ENCODE measurements at regions not wholly inside any gene's neighbourhood (a gene's known extent, or its start where the extent isn't known, plus 50 kb on each side); places are given as distances from the start of the nearest gene placed in this dataset.

DNA sequence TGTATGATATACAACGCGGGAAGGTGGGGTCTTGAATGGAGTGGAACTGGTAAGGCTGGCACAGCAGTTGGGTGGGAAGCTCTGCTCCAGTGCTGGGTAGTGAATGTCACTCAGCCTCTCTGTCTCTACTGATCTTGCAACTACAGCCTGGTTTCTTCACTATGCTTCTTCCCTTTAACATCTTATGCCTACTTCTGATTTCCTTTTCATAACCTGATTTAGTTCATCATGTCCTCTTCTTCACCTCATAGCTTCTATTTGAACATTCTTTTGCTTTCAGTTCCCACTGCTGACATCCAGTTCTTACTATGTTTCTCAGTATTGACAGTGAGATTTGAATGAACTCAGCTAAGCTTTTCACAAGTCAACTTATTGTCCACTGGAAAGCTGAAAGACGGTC, 286.2 kb downstream of the ARL6IP6 start:
- DNase-seq (ENCODE audit: low spot score), result no peak

DNA sequence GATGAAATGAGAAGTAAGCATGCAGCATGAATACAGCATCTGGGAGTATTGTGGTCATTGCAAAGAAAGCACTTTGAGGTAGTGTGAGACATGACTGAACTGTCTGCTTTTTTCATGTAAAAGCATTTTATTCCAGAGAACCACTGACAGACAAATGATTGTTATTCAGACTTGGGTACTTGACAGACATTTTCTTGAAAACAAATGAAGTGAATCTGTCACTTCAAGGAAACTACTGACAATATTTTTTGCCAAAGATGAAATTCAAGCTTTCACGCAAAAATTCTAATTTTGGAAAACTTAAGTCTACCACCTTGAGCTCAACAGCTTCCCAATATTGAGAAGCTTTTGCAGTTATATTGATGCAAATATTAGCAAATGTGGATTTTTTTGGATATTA, 255.7 kb downstream of the ARL6IP6 start:
- no peak for DNase-seq (ENCODE audit: low spot score)

DNA sequence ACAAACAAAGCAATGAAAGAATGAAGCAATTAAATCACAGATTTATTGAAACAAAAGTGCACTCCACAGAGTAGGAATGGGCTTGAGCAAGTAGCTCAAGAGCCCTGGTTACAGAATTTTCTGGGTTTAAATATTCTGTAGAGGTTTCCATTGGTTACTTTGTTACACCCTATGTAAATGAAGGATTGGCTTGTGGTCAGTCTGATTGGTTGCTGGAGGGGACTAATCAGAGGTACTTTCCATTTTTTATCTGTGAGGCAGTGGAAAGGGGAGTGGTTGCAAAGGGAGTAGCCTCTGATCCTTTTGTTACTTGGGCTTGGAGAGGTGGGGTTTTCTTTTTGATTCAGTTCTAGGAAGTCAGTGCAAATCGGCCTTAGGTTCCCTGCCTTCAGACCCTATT, 253.3 kb downstream of the ARL6IP6 start:
- DNase-seq (ENCODE audit: low spot score), result no peak

DNA sequence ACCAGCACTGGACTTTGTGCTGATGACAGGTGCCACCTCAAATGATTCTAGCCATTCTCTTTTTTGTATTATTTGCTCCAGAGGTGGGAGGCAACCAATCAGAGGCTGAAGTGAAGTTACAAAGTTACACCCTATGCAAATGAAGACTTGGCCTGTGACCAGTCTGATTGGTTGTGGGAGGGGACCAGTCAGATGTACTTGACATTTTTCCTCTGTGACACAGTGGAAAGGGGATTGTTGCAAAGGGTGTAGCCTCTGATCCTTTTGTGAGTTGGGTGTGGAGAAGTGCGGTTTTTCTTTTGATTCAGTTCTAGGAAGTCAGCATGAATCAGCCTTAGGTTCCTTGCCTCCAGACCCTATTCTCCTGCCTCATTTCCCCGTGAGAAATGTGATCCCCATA, 244.0 kb downstream of the ARL6IP6 start:
- peak; percentile 65 for DNase-seq (ENCODE audit: low spot score)

DNA sequence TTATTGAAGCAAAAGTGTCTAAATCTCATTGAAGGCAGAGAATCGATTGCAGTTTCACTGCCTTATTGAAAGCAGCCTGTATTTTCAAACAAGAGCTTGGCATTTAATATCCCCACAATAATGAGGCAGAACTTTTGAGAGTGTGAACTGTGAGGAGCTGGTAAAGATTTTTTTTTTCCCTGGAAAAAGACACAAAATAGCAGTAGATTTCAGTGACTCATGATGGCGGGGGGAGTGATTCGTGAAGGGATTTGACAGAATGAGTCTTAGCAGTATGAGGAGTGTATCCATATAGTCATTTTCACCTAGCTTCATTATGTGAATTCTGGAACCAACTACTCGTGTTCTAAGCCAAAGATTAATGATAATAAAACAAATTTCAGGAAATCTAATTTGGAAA, 242.9 kb downstream of the ARL6IP6 start:
- no peak for DNase-seq (ENCODE audit: low spot score)

DNA sequence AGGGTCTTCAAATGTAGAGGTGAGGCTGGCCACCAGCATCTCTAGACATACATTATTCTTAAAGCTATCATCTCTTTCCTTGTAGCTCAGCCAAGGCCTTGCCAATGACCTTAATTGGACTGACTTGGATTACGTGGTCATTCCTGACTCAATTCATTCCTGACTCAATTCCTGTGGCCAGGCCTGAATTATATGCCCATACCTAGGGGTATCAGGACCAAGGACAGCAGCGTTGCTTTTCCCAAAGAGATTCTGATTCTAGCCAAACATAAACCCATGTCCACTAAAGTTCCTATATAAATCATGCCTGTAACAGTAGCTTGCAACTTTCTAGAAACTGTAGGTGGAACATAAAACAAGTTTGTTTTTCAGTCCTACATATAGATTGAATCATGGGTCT, 231.7 kb downstream of the ARL6IP6 start:
- no peak for DNase-seq (ENCODE audit: low spot score)

DNA sequence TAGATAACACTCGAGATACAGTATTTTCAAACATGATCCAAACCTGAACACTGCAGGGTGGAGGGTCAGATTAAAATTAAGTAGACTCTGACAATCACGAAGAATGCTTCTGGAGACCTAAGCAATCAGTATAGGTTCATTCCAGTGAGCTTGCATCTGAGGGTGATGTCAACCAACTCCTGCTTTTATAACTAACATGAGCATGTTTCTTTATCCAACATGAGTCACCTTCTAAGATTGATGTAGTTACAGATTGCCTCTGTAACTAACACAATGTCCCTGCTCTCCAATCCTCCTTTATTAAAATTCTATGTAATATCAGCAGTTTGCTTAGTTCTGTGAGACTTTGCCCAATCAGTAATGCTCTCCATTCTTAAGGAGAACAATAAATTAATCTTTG, 225.7 kb downstream of the ARL6IP6 start:
- DNase-seq (ENCODE audit: low spot score), result no peak

DNA sequence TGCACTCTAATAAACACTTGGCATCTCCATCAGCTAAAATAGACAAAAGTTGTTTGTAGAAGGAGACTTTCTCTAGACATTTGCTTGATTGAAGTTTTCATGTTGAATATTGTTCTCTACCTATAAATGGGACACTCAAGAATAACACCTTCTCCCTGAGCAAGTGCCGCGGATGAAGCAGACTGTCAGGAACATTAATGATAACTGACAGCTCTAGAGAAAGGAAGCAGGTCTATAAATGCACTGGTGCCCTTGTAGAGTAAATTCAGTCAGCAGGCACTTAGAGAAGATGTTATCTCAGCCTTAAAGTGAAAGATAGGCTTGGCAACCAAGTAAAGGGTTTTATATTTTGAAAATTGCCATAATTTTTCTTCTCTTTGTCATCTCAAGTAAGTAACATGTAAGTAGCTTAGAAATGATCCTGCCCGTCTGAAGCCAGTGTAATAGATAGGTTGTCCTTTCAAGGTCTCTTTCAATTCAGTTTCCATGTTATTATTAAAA, 224.6 kb downstream of the ARL6IP6 start:
- DNase-seq (ENCODE audit: low spot score), result no peak

DNA sequence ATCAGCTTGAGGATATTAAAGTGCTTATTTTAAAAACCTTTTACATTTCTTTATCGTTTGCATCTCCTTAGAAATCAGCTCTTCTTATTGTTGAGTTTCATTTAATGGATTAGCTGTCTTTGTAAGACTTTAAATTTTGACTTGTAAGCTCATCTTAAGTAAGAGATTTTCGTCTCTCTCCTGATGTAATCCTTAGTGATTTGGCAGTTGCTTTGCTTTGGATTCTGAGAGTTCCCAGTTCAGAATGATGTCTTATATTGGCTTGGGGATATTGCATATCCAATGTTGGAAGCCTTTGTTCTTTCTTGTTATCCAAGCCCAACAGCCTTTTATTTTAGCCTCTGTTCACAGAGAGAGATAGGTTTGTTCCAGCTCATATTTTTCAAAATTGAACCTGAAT, 212.1 kb downstream of the ARL6IP6 start:
- no peak for DNase-seq (ENCODE audit: low spot score)

DNA sequence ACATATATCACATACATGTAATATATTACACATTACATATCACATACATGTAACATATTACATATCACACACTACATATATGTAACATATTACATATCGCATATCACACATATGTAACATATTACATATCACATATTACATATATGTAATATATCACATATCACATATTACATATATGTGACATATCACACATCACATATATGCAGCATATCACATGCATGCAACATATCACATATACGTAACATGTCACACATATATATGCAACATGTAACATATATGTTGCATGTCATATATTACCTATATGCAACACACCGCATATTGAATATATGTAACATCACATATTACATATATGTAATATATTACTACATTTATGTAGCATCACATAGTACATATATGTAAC, 211.2 kb downstream of the ARL6IP6 start:
- DNase-seq (ENCODE audit: low spot score), result no peak

DNA sequence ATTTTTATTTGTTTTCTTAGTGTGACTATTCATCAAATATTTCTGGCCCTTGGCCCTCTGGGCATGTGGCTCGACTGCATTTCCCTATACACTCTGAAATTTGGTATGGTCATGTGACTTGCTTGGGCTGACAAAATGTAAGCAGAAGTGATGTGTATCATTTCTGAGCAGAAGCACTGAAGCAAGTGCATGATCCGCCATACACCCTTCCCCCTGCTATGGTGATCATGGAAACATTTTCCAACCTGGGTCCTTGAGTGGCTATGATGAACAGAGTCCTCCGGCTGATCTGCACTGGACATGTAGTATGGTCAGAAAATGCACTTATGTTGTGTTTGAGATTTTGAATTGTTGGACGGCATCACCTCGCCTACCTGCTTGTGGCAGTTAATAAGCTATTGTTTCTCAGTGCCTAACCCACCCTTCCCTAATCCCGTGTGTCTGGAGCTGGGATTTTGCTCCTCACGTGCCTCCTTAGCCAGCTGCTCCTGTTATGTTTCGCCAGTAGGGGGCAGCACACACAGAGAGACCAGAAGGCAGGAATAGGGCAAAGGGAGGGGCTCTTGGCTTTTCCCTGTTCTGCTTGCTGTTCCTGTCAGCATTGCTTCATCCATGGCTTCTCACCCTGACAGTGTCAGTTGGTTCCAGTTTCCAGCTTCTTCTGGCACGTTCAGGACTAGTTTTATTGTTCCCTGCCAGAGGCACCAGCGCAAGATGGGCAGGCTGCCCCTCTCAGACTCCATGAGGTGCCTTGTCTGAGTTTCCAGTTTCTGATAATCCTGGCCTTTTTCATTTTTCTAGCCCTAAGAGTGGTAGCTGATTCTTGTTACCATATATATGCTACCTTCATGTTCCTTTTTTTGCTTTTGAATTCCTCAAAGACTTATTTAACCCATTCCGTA, 207.4 kb downstream of the ARL6IP6 start:
- peak; percentile 59 for DNase-seq (ENCODE audit: low spot score)

DNA sequence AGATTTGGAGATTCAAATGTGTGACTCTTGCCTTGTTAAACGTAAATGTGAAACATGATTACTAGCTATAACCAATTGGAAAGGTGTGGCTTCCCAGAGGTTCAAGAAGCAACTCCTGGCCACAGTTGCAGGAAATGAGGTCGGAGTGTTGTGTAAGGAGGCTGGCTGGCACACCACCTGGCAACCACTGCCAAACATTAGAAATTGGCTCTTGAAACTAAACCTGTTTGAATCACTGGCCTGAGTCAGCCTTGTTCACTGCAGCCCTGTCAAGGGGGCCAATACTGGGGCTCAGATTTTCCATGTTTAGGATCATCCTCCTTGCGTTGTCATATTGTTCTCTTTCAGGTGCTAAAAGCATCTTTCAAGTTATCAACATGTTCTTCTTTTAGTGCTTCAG, 206.3 kb downstream of the ARL6IP6 start:
- no peak for DNase-seq (ENCODE audit: low spot score)

DNA sequence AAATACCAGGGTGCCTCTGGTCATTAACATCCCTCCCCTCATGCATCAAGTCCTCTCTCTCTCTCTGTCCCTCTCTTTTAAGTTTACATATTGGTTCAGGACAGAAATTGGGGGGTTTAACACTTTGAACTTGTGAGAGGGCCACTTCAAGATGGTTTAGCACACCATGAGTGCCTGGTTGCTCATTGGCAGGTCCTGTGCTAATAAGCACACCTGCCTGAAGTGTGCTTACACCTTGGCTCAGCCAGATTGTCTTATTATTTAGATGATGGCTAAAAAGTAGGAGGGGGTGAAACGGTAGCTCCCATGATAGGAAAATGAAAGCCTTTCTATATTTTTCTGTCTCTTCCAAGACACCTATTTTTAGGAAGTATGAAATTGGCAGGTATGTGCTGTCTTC, 205.8 kb downstream of the ARL6IP6 start:
- DNase-seq (ENCODE audit: low spot score), result no peak

DNA sequence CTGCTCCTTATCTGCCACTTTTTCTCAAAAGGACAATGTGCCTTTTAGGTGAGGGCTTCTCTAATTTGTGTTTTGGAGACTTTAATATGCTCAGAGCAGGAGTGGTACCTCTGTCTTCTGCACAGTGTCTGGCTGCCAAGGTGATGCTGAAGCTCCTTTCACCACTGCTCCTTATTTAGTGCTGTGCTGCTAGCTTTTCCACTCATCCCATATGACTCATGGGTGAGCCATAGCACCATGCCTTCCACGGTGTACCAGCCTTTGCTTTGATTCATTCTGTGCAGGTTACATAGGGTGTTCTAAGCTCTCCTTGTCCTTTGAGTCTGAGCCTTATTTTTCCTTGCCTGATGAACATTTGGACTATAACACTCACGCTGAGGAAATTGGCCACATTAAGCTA, 202.4 kb downstream of the ARL6IP6 start:
- DNase-seq (ENCODE audit: low spot score), result peak; percentile 17

DNA sequence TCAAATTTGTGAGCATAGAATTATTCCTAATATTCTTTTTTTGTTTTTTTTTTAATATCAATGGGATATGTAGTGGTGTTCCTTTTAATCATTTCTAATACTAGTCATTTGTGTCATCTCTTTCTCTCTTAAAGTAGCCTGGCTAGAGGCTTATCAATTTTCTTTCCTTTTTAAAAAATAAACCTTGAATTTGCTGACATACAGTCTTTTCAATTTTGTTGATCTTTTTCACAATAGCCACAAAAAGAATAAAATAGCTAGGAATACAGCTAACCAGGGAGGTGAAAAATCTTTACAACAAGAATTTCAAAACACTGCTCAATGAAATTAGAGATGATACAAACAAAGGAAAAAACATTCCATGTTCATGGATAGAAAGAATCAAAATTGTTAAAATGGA, 192.6 kb downstream of the ARL6IP6 start:
- DNase-seq (ENCODE audit: low spot score), result no peak

DNA sequence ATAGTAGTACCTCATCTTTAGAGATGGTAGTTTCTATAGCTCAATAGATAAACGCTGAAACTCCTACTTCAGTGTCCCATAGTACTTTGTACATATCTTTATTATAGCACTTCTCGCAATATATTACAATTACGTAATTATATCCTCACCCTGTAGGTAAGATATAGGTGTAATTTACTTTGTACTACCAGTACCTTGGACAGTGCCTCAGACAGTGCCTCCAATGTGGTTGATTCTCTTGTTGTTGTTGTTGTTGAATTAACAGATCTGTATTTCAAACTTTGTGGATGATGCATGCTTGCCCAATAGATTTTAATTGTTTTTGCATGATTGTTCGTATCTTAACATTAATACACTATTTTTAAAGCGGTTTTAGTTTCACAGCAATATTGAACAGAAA, 188.6 kb downstream of the ARL6IP6 start:
- no peak for DNase-seq (ENCODE audit: low spot score)

DNA sequence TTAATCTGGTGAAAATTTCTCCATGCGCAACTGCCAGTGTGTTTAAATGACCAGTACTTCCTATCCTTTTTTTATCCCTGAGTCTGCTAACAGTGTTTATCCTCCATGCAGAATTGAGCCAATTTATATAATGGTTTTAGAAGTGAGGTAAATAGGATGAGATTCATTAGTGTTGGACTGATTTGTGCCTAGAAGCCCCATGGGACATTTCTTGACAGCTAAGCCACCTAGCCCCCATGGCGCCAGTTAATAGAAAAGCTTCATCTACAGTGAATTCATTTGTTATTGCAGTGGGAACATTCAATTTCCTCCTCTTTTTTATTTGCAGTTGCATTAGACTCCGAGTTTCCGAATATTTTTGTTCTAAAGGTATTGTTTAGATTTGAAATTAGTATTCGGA, 175.6 kb downstream of the ARL6IP6 start:
- DNase-seq (ENCODE audit: low spot score), result no peak

DNA sequence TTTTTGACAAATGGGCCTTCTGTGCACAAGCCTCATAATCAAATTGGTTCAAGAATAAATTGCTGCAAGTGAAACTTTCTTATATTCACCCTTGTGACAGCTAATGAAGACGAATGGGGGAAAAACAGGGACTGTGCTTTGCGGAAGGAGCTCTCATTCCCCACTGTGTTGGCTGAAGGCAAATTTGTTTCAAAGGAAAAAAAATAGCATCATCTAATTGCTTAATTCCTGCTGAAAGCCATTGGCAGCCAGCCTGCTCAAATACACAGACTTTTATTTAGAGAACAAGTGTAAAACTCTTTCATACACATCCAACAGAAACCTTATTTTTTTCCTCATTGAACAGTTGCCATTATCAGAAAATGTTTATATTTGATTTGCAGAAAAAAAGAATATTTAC, 172.3 kb downstream of the ARL6IP6 start:
- DNase-seq (ENCODE audit: low spot score), result no peak

DNA sequence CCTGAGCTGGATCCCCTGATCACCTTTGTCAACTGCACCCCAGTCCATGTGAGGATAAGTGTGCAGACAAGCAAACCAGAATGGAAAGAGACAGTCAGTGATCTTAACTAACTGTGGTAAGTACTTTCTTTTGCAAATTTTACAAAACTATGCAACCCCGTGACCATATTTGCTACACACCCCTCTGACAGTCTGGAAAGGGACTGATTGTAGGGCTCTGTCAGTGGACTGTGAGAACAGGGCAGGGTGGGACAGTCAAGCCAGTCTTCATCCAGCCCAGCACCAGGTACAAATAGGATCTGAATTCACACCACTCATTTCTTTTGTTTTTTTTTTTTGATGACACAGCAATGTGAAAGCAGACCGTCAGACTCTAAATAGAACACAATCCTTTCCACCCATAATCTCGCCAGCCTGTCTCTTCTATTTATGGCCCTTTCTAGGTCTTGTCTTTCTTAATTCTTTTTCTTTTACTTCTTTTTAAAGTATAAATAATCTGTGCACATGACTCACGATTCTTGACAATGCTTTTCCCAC, 165.6 kb downstream of the ARL6IP6 start:
- no peak for DNase-seq (ENCODE audit: low spot score)

DNA sequence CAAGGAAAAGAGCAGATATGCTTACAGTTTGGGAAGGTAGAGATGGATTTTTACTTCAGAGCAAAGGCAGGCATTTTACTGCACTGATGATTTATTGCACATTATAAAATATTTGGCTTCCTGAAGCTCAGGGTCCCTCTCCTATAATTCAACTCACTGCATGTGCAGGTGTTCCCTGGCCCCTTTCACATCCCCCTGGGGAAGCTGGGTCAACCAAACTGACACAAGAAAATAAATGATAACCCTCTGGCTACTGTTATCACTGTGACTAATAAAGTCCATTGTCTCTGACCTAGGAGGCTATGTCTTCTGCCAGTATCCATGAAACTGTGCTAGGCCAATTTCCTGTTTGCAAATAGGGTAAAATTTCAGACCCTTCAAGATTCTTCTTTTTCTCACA, 163.1 kb downstream of the ARL6IP6 start:
- no peak for DNase-seq (ENCODE audit: low spot score)

DNA sequence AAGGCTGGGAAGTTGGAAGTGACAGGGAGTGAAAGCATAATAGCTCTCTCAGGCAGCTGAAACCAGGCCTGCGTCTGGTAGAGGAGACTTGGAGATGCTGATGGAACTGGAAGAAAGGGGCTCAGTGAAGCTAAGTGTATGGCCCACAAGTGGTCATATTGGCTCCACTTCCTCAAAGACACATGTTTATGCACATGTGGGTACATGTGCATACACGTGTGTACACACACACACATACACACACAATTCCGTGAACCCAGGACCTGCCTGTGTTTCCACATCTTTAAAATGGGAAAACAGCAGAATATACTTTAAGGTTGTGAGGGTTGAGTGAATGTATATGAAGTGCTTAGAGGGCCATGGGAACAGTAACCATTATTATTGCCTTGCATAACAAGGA, 160.9 kb downstream of the ARL6IP6 start:
- no peak for DNase-seq (ENCODE audit: low spot score)

DNA sequence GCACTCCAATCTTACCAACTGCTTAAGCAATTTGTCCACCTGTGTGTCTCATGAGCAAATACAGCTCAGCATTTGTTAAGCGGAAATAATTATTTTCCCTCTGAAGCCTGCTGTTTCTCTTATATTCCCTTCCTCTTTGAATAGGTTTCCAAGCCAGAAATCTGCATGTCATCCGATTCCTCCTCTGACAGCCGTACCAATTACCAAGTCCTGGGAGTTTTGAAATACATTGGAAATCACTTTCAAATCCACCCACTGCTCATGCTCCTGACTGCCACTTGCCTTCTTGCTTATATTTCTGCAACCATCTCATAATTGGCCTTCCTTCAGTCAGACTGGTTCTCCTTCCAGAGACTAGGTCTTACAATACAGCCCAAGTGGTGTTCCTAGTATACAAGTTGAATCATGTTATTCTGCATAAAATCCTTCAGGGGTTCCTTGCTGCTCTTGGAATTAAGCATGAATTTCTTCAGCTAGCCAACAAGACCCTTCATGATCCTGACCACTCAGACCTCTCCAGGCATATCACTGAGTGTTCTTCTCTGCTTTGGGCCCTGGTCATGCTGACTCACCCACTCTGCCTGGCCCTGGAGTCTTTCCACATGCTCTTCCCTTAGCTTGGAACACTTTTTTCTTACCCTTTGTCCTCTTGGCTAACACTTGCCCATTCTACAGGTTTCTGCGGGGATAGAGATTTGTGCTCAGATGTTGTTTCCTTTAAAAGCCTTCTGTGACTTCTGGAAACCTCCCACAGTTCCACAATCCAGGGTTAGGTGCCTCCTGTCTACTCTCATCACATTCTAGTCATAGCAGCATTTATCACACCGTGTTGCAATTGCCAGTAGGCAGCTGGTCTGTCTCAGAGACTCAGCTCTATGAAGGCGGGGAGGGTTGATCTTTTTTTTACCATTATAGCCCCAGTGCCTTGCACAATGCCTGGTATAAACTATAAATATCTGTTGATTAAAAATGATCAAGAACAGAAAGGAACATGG, 157.6 kb downstream of the ARL6IP6 start:
- DNase-seq (ENCODE audit: low spot score), result no peak

DNA sequence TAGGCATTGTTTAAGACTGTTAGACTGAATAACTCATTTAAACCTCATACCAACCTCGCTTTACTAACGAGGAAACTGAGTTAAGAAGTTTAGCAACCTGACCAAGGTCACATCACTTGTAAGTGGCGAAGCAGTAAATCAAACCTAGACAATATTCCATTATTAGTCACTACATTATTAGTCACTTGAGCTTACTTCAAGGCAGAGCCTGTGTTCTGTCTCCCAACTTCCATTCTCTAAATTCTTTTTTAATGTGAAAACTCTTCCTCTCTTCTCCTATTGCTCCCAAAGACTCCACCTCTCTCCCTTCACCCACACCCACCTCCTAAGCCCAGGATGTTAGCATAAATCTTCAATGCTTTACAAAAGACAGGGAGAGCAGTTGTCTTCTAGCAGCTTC, 156.5 kb downstream of the ARL6IP6 start:
- no peak for DNase-seq (ENCODE audit: low spot score)
